Left hindlimb (tissue), 1 donor: ENCODE measurements at regions not wholly inside any gene's neighbourhood (a gene's known extent, or its start where the extent isn't known, plus 50 kb on each side); places are given as distances from the start of the nearest gene placed in this dataset.

Source experiments
- DNase-seq: peaks from one replicate; pipeline ENCODE4 v3.0.0-alpha.2; 2018

DNA sequence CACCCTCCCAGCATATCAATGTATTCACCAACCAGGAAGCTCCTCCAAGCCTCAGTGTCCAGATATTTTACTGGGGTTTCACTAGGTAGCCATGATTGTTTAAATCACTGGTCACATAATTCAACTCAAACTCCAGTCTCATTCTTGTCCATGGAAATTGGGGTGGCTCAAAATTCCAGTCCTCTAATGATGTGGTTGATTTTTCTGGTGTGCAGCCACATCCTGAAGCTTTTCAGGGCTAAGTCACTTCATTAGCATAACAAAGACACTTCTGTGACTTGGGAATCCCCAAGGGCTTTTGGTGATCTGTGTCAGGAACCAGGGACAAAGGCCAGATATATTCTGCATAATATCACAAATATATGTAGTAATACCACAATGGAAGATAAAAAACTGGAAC is 786.9 kb upstream of the IGFBP3 start:
- no peak for DNase-seq

DNA sequence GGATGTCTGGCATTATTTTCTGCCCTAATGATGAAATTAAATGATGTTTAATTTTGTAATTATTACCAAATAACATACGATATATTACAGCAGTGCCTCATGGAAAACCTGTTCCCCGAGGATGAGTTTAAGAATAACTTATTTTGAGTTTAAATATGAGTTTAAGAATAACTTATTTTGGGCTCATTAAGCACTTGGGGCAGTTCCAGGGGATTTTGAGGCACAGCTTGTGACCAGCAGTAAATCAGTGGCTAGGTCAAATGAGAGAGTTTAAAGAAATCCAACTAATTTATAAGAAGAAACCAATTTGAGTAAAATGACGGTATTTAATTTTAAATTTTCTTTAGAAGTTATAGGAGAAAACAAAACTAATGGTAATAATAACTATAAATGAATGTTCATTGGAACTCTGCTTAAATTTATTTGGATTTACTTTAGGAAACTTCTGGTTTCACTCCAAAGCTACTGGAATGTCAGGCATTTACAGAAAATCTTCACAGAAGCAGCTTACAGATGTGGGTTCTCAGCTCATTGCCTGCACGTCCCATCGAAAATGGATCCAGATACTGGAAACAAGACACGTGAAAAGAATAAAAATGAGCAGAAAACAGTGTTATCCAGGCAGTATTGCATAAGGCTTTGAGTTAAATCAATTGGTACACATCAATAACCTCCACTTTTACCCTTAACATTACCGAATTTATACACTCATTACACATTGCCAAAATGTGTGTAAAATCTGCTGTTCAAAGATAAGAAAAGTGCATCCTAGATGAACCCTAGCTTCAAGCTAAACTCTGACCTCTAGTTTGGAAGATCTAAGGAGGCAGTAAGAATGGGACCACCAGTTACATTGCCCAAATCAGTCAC is 784.5 kb upstream of the IGFBP3 start:
- no peak for DNase-seq

- no peak for DNase-seq
These were observed 775.7 kb upstream of the IGFBP3 start for GRCh38 chr7:46696741-46697140.

GRCh38 chr7:46695051-46695708 is 774.1 kb upstream of the IGFBP3 start:
- DNase-seq, result no peak

- DNase-seq, result no peak
These were observed 773.0 kb upstream of the IGFBP3 start for GRCh38 chr7:46694058-46694457.

DNA sequence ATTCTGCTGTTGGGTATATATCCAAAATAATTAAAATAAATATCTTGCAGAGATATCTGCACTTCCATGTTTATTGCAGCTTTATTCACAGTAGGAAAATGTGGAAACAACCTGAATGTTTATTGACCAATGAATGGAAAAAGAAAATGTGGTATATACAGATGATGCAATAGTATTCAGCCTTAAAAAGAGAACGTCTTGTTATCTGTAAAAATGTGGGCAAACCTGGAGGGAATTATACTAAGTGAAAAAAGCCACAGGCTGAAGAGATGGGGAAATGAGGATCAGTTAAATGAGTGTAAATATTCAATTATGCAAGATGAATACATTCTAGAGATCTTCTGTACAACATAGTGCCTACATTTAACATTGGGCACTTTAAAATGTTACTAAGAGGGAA is 766.1 kb upstream of the IGFBP3 start:
- no peak for DNase-seq

GRCh38 chr7:46685051-46685450 is 764.0 kb upstream of the IGFBP3 start:
- no peak for DNase-seq

DNA sequence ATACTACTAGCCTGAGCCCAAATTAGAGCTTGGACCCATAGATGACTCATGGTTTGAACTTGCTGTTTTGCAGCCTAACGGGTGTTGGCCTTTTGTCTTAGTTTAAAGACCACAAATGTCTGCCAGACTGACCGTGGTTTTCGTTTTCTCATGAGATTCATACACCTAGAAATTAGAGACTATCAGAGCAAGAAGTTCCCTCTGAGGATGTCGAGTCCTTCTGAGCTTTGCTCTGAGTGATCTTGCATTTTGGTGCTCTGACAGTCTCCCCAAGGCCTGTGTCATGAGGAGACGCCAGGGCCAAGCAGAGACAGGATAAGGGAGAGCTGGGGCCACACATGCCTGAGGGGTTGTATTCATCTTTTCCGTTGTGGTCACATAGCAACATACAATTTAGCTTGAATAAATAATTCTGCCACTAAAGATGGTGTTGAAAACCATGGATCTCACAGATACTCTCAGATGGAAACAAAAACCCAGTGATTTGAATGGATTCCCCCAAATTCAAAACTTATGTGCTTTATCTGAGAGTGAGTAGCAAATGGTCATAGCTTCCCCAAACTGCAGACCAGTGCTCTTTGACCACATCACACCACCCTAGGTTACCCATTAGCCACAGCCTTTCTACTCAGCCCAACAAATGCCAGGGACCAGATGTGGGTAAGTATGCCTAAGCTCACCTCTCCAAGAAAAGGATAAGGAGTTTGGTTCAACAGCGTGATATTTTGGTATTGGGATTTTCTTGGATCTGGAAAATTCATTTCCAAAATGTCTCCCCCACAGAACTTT is 762.0 kb upstream of the IGFBP3 start:
- no peak for DNase-seq

DNA sequence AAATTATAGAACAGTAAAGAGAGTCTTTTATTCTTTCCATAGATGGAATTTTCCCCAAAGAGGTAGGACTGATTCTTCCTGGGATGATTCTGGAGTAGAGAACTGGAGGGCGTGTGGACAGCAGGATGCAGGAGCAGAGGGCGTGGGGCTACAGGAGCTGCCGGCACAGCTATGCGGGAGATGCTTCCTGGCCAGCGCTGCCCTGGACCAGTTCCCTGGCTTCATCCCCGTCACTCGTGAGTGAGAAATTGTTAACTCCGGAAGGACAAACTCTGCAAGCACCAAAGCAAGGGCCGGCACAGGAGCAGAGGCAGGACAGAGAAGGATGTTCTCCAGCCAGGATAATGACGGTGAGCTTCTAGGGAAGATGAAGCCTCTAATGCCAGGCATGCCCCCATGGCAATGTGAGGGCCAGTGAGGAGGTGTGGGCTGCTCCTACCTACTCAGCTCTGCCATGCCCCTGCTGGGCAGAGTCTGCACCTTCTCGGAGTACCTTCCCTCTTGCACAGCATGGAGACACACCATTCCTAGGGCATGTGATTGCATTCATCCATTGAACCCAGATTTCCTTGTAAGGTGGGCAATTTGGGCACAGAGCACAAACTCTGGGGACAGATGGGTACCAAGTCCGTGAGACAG is 760.9 kb upstream of the IGFBP3 start:
- DNase-seq, result no peak

DNA sequence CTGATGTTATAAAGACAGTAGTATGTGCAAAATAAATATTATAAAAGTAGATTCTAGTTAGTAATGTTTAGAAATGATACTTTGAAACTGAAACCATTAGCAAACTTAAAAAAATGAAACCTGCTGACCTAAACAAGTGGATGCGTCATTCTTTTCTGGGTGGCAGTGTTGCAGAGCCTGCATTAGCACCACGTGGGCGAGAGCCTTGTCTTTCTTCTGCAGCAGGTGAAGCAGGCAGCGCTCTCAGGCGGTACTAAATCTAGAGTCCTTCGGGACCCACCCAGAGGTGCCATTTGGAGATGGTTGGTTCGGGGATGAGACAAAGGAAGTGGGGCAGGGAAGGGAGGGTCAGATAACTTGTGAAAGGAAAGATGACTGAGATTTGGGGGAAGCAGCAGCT is 759.1 kb upstream of the IGFBP3 start:
- no peak for DNase-seq

- DNase-seq, result no peak
These were observed 758.6 kb upstream of the IGFBP3 start for GRCh38 chr7:46679671-46680070.

DNA sequence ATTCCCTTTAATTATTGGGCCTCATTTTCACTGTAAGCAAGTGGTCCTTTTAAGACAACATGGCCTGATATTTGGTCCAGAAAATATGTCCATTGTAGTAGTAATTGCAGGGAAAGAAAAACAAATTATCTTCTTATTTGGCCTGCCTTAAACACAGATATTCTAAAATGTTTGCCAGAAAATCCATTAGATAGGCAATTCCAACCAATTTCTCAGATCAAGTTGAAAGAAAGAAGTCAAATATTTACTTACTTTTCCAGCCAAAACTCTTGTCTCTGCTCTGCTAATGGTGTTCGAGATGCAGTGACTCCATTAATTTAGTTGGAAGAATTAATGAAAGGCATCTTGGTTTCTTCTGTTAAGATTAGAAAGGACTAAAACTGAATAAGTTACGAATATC is 757.3 kb upstream of the IGFBP3 start:
- DNase-seq, result no peak

GRCh38 chr7:46675456-46675855 is 754.4 kb upstream of the IGFBP3 start:
- no peak for DNase-seq

DNA sequence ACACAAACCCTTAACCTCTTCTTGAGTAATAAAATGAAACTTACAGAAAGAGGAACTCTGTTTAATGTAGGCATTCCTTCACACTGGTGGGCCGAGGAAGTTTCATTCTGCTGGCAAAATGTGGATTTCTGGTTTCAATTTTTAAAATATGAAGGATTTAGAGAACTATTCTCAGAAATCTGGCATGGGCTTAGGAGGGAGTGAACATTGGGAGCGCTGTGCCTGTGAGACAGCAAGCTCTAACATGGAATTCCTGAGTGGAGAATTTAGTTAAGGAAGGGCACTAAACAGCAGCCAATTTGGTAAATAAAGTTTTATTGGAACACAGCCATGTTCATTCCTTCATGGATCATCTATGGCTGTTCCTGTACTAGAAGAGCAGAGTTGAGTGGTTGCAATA is 751.8 kb upstream of the IGFBP3 start:
- no peak for DNase-seq

DNA sequence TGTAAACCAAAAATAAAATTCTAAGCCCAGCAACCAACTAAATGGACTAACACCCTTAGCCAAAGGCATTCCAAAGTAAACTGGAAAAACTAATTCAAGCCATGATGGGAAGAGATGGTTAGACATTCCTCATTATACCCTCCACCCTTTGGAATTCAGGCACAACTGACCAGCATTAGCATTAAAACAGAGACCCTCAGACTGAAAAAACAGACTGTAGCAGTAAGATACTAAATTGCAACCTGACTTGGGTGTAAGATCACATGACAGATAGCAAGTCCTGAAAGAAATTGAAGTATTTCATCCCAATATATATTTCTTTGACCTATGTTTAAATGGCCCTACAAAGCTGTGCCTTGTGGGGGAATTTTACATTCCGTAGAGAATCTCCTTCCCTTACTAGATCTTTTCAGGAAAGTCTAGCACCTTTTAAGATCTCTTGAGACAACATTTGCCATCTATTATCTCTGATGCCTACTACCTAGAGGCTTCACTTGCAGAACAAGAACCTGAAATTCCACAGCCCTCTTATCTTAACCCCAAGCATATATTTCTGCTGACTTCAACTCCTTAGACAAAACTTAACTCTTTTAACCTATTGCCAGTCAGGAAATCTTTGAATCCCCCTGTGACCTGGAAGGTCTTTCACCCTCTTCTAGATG is 750.2 kb upstream of the IGFBP3 start:
- DNase-seq, result no peak

DNA sequence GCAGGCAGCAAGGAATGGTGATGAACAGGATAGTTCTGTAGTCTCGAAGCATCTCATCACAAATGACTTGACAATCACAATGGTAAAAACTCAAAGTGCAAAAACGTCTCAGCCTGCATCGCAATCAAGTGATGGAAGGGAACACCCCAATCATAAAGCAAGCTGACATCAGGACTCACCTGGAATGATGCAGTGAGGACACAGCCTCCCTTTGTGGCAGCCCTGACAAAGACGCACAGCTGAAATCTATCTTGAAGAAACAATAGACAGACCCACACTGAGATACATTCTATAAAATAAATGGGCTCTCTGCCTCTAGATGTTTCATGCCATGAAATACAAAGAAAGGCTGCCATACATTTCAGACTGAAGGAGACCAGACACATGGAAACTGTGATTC is 748.0 kb upstream of the IGFBP3 start:
- DNase-seq, result no peak

GRCh38 chr7:46664453-46664852 is 743.4 kb upstream of the IGFBP3 start:
- DNase-seq, result no peak

DNA sequence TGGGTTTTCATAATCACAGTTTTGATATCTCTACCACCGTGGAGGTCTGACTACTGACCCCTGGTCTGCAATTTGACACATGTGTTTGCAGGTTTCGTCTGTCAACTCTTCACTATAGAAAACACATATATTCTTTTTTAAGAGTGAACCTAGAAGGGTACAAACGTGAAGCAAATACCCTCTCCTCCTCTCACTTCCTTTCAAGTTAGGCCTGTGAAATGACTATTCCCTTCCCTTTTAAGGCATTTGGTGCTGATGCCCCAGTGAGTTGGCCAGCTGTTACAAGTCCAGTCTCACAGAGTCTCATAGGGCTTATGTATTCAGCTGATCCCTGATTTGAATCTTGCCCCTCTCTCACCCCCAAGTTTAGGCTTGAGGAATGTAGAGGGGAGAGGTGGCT is 742.0 kb upstream of the IGFBP3 start:
- no peak for DNase-seq

GRCh38 chr7:46661431-46661830 is 740.4 kb upstream of the IGFBP3 start:
- DNase-seq, result no peak

GRCh38 chr7:46660402-46660980 is 739.4 kb upstream of the IGFBP3 start:
- no peak for DNase-seq

DNA sequence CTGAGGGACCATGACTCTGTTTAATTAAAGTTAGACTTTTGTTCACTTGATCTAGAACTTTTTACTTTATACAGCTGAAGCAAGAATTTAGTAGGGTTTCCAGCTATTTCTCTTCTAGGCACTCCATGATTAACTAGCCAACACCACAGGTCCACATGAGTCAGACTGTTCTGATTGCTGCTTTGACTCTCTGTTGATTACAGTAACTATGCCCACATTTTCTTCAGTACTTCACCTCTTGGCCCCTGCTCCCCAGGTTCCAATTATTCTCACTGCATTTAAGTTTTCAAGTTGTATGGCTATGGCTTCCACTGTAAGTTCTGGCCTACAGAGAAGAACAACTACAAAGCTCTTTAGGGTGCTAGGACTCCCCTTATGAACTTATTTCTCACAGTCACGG is 737.2 kb upstream of the IGFBP3 start:
- no peak for DNase-seq
